Stimulated activated naive CD8-positive, alpha-beta T cell treated with anti-CD3 and anti-CD28 coated beads, Interleukin-15, amount 100 ng/mL, for 72 hours (primary cell): ENCODE measurements at regions not wholly inside any gene's neighbourhood (a gene's known extent, or its start where the extent isn't known, plus 50 kb on each side); places are given as distances from the start of the nearest gene placed in this dataset.
"Not testable (repeated sequence)": the region's sequence is repeated elsewhere in the genome, so short reads cannot be mapped to it uniquely, and the experiment has no call there.

ENCODE experiments used
- ATAC-seq: fragments of 150-1000 bp; cut with Tn5 transposase; 2 replicates; pipeline ENCODE4 v1.10.0; 2021; ENCODE audit warnings: mild to moderate bottlenecking, moderate library complexity
- DNase-seq, 2 donors: peaks; one replicate each; pipeline ENCODE4 v3.0.0; 2021 to 2022
- H3K27ac Mint-ChIP-seq, 2 donors: one replicate each; pipeline ENCODE4 v1.8.0; 2022; ENCODE audit warnings: mild to moderate bottlenecking in 2 of 2, mixed read lengths in 2 of 2, moderate library complexity in 2 of 2
- H3K27me3 Mint-ChIP-seq: one replicate; pipeline ENCODE4 v1.8.0; 2022; ENCODE audit warnings: mixed read lengths
- H3K4me1 Mint-ChIP-seq: one replicate; pipeline ENCODE4 v1.8.0; 2022; ENCODE audit warnings: mild to moderate bottlenecking, mixed read lengths
- H3K4me3 Mint-ChIP-seq, 2 donors: one replicate each; pipeline ENCODE4 v1.8.0; 2022; ENCODE audit warnings: mild to moderate bottlenecking in 2 of 2, mixed read lengths in 2 of 2, moderate library complexity in 1 of 2
- H3K9me3 Mint-ChIP-seq, 2 donors: one replicate each; pipeline ENCODE4 v1.8.0; 2022; ENCODE audit warnings: mixed read lengths in 2 of 2

GRCh38 chr18:67789165-67789545 is 272.6 kb upstream of the DSEL start:
- Mint-ChIP-seq H3K9me3 (no peaks in the 10 kb centered on the region), H3K27ac (peak overlapping the region in 1 of 2 donors; percentile 28), H3K27me3 (peaks cover 7% of the 10 kb centered on the region), H3K4me1 (peaks cover under 1% of the 10 kb centered on the region), H3K4me3 (no peak overlapping the region)
- ATAC-seq (no peak), DNase-seq (no peak)

- H3K4me1 Mint-ChIP-seq: peaks cover 7% of the 10 kb centered on the region
- H3K9me3 Mint-ChIP-seq: no peaks in the 10 kb centered on the region
- H3K27ac Mint-ChIP-seq: no peak overlapping the region
- H3K27me3 Mint-ChIP-seq: peaks cover 7% of the 10 kb centered on the region
- no peak for ATAC-seq
- no peak for DNase-seq
- H3K4me3 Mint-ChIP-seq: no peak overlapping the region
Measured at GRCh38 chr18:67788310-67789164, 272.0 kb upstream of the DSEL start.

- ATAC-seq (peak; percentile 94), DNase-seq (no peak)
- Mint-ChIP-seq H3K27ac (peak overlapping the region; percentile 74 to 88), H3K4me1 (peaks cover 7% of the 10 kb centered on the region), H3K27me3 (no peaks in the 10 kb centered on the region), H3K9me3 (no peaks in the 10 kb centered on the region), H3K4me3 (no peak overlapping the region)
Measured at GRCh38 chr18:67783196-67783946, 266.9 kb upstream of the DSEL start.

- Mint-ChIP-seq H3K9me3 (no peaks in the 10 kb centered on the region), H3K27ac (peak overlapping the region in 1 of 2 donors; percentile 26), H3K4me1 (no peaks in the 10 kb centered on the region), H3K4me3 (no peak overlapping the region), H3K27me3 (no peaks in the 10 kb centered on the region)
- no peak for ATAC-seq
- no peak for DNase-seq
Measured at GRCh38 chr18:67778016-67778415, 261.5 kb upstream of the DSEL start.

GRCh38 chr18:67776929-67777328 is 260.4 kb upstream of the DSEL start:
- Mint-ChIP-seq H3K27ac (no peak overlapping the region), H3K9me3 (no peaks in the 10 kb centered on the region), H3K4me3 (no peak overlapping the region), H3K27me3 (no peaks in the 10 kb centered on the region), H3K4me1 (no peaks in the 10 kb centered on the region)
- ATAC-seq (no peak), DNase-seq (no peak)

GRCh38 chr18:67771271-67771670 is 254.8 kb upstream of the DSEL start:
- Mint-ChIP-seq H3K27me3 (no peaks in the 10 kb centered on the region), H3K9me3 (no peaks in the 10 kb centered on the region), H3K4me1 (no peaks in the 10 kb centered on the region), H3K27ac (peak overlapping the region in 1 of 2 donors; percentile 27), H3K4me3 (no peak overlapping the region)
- DNase-seq: no peak
- no peak for ATAC-seq

- no peaks in the 10 kb centered on the region for H3K27me3 Mint-ChIP-seq
- ATAC-seq (no peak), DNase-seq (no peak)
- H3K27ac Mint-ChIP-seq: no peak overlapping the region
- H3K9me3 Mint-ChIP-seq: no peaks in the 10 kb centered on the region
- no peaks in the 10 kb centered on the region for H3K4me1 Mint-ChIP-seq
- H3K4me3 Mint-ChIP-seq: no peak overlapping the region
Measured at GRCh38 chr18:67770520-67770919, 254.0 kb upstream of the DSEL start.

- DNase-seq (no peak), ATAC-seq (peak; percentile 57)
- H3K4me1 Mint-ChIP-seq: no peaks in the 10 kb centered on the region
- no peaks in the 10 kb centered on the region for H3K27me3 Mint-ChIP-seq
- no peak overlapping the region for H3K27ac Mint-ChIP-seq
- H3K9me3 Mint-ChIP-seq: no peaks in the 10 kb centered on the region
- H3K4me3 Mint-ChIP-seq: no peak overlapping the region
Measured at GRCh38 chr18:67766930-67767329, 250.4 kb upstream of the DSEL start.

- H3K4me1 Mint-ChIP-seq, ATAC-seq, H3K9me3 Mint-ChIP-seq, H3K27me3 Mint-ChIP-seq, H3K27ac Mint-ChIP-seq, H3K4me3 Mint-ChIP-seq, DNase-seq: not testable (repeated sequence)
Measured at GRCh38 chr18:67752211-67752610, 235.7 kb upstream of the DSEL start.

- peaks cover 13% of the 10 kb centered on the region for H3K27me3 Mint-ChIP-seq
- H3K4me3 Mint-ChIP-seq: no peak overlapping the region
- H3K4me1 Mint-ChIP-seq: no peaks in the 10 kb centered on the region
- H3K27ac Mint-ChIP-seq: no peak overlapping the region
- no peak for DNase-seq
- no peak for ATAC-seq
- H3K9me3 Mint-ChIP-seq: peaks cover 30 to 43% of the 10 kb centered on the region in 2 donors
Measured at GRCh38 chr18:67742954-67743353, 226.4 kb upstream of the DSEL start.

- Mint-ChIP-seq H3K4me3 (no peak overlapping the region), H3K27me3 (peaks cover 13% of the 10 kb centered on the region), H3K9me3 (peaks cover 28 to 42% of the 10 kb centered on the region in 2 donors), H3K27ac (no peak overlapping the region), H3K4me1 (no peaks in the 10 kb centered on the region)
- ATAC-seq (no peak), DNase-seq (no peak)
Measured at GRCh38 chr18:67742525-67742924, 226.0 kb upstream of the DSEL start.

GRCh38 chr18:67735506-67735905 is 219.0 kb upstream of the DSEL start:
- Mint-ChIP-seq H3K4me1 (no peaks in the 10 kb centered on the region), H3K27me3 (no peaks in the 10 kb centered on the region), H3K9me3 (no peaks in the 10 kb centered on the region), H3K27ac (no peak overlapping the region), H3K4me3 (no peak overlapping the region)
- no peak for ATAC-seq
- DNase-seq: no peak

- Mint-ChIP-seq H3K9me3 (no peaks in the 10 kb centered on the region), H3K4me3 (no peak overlapping the region), H3K27ac (no peak overlapping the region), H3K4me1 (no peaks in the 10 kb centered on the region), H3K27me3 (no peaks in the 10 kb centered on the region)
- DNase-seq (no peak), ATAC-seq (no peak)
Measured at GRCh38 chr18:67733088-67733487, 216.6 kb upstream of the DSEL start.

- ATAC-seq: no peak
- Mint-ChIP-seq H3K27me3 (no peaks in the 10 kb centered on the region), H3K4me1 (no peaks in the 10 kb centered on the region), H3K27ac (no peak overlapping the region), H3K4me3 (no peak overlapping the region), H3K9me3 (no peaks in the 10 kb centered on the region)
- DNase-seq: no peak
Measured at GRCh38 chr18:67731851-67732250, 215.3 kb upstream of the DSEL start.

GRCh38 chr18:67730886-67731285 is 214.4 kb upstream of the DSEL start:
- DNase-seq (no peak), ATAC-seq (no peak)
- Mint-ChIP-seq H3K27ac (no peak overlapping the region), H3K27me3 (no peaks in the 10 kb centered on the region), H3K9me3 (no peaks in the 10 kb centered on the region), H3K4me3 (no peak overlapping the region), H3K4me1 (no peaks in the 10 kb centered on the region)

GRCh38 chr18:67728364-67728763 is 211.8 kb upstream of the DSEL start:
- DNase-seq (no peak), ATAC-seq (no peak)
- Mint-ChIP-seq H3K4me1 (no peaks in the 10 kb centered on the region), H3K27me3 (no peaks in the 10 kb centered on the region), H3K27ac (no peak overlapping the region), H3K9me3 (peaks cover 7 to 9% of the 10 kb centered on the region in 2 donors), H3K4me3 (no peak overlapping the region)
